NCI-H2107 treated with DMSO at 0.1 percent for 48 hours (cell line): ENCODE measurements at regions not wholly inside any gene's neighbourhood (a gene's known extent, or its start where the extent isn't known, plus 50 kb on each side); places are given as distances from the start of the nearest gene placed in this dataset.

Source experiments
- DNase-seq: peaks from one replicate; lab custom pipeline; 2025; ENCODE audit not compliant: unreplicated experiment; lab: John Stamatoyannopoulos, UW

DNA sequence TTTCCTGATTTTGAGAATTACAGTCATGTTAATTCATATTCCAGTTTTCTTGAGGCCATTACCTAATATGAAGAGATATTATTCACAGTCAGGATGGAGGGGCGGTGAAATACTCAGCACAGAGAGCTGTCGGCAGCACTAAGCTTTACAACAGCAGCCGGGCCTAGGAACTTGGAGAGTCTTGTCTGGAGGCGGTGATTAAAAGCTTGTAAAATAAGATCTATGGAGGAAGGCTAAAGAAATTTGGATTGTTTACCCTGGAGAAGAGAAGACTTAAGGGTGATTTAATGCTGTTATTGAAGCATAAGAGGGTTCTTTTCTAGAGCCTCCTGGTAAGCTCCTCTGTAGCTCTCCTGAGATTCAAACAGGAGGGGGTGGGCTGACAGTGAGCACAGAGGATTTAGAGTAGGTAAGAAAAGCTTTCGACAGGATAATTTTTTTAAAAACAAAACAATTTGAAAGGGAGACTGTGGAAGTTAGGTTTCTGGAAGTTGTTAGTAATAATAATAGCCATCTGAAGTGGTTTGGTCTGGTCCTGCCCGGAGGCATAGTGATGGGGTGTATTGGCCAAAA is 406.3 kb upstream of the ADAMTSL1 start:
- DNase-seq: no peak

DNA sequence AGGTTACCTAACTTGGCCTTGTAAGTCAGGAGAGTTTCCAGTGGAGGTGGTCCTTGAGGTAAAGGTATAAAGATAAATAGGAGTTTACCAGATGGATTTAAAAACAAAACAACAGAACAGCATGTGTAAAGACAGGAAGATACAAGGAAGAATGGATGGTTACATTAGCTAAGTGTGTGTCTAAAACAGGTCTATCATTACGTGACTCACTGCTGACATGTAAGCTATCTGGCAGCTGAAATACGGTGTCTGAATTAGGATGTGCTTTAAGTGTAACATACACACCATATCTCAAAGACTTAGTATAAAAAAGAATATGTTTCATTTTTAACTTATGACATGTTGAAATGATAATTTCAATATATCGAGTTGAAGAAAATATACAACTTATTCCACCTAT is 405.1 kb upstream of the ADAMTSL1 start:
- DNase-seq: no peak

DNA sequence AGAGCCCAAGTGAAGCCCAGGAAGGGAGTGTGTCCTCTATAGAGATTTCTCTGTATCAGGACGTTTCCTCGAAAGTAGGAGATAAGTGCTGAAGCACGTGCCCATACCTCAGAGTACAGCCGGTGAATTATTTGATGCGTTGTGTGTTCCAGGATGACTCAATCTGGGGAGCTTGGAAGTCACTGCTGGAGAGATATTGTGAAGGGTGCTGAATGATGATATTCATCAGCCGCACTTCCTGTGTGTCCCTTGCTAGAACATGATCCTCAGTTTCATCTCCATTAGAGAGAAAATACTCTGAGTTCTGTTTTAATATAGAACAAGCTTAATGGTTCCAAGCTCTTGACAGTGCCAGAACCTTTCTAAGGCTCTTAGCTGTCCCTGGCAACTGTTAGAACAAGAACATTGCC is 402.3 kb upstream of the ADAMTSL1 start:
- DNase-seq: no peak

DNA sequence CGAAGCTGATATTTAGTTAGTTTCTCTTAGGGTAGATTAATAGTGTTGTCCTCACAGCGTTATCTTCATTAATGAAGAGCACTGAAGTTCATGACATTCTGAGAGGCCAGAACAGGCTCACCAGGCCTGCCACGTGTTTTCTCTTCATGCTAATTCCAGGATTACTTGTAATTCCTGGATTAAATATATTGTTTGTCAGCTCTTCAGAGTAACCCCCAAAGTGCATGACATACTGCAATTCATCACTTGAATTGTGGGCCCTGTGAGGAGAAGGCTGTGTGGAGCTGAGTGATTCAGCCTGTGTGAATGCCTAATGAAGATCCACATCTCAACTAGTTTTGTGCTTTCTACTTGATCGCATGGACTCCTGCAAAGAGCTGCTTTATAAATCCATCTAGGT is 401.0 kb upstream of the ADAMTSL1 start:
- DNase-seq: no peak

DNA sequence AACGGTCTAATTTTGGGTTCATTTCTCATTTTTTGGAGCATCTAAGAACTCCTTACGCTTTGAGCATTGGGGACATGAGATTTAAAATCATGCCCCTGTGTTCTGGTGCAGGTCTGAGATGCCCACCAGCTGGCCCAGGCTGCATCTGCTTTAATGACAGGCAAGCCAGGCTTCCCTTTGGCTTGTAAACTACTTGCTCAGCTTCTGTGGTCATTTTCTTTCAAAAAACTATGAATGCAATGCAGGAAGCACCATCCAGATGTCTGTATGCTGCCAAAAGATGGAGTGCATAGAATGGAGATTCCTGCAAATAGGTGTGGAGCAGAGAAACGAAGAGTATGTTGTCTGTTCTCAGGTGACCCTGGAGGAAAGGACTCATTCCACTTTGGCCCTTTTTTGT is 399.9 kb upstream of the ADAMTSL1 start:
- DNase-seq: no peak

DNA sequence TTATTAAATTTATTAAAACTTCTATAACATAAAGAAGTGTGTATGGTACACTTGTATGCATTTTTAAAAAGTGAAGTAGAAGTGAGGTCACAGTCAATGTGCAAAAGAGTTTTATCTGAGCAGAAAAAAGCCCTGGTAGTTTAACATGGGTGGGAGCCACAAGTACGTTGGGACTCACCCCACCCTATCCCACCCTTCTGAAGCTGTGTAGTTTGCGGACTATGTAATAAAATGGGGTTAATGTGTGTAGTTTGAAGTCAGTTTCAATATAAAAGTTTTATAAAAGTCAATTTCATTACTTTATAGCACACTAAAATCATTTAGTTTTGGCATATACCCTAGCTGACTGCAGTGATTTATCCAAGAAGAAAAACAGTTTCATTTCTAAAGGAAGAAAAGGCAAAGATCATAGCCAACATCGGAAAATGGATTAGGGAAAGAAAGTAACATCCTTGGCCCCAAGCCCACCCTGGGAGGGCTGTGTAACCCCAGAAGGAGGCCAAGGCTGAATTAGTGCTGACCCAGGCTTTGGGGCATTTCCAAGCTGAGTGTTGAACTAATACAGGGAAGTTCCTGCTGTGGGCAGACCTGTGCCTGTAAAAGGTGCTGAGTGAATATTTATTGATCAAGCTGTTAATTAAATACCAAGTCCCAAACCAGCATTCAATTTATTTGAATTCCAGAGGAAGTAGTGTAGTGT is 398.6 kb upstream of the ADAMTSL1 start:
- DNase-seq: no peak

DNA sequence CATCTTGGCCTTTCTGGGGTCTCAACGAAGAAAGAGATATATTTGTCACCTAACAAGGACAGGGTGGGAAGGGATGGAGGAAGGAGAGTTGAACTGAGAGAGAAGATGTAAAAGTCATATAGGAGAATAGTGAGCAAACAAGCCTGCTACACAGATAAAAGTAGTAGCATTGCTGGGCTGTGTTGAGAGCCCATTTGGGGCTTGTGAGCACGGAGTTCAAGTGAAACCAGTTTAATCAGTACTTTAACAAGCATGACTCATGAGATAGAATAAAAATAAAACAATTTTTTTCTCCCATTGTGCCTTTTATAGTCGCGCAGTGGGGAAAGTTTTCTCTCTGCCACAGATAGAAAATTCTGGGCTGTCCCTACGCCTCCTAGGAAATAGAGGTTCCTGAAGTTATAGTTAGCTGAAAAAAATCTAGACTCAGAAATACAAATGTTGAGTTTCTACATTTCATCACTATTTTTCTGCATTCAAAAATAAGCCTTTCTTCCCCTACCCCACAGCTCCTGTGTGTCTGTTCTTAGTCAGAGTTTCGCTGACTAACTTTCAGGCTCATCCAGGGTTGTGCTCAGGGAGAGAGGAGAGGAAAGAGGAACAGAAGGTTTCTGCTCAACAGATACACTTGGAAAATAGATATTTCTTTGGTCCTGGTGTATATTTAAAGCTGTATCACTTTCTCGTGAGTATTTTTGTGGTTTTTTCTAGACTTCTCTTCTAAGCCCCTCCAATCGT is 395.8 kb upstream of the ADAMTSL1 start:
- DNase-seq: no peak

DNA sequence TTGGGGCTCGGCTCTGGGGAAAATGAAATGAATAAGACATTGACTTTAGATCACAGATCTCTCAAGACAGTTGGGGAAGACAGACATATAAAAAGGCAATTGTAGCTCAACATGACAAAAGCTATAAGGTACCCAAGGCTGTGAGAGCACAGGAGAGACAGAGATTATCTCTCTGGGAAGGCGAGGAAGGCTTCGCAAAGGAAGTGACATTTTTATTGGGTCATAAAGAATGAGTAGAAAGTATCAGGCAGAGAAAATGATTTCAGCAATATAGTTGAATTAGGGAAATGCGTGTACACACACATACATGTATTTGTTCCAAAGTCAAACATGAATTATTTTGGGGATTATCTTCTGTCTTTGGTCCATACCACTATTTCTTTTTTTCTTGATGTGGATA is 381.8 kb upstream of the ADAMTSL1 start:
- no peak for DNase-seq

DNA sequence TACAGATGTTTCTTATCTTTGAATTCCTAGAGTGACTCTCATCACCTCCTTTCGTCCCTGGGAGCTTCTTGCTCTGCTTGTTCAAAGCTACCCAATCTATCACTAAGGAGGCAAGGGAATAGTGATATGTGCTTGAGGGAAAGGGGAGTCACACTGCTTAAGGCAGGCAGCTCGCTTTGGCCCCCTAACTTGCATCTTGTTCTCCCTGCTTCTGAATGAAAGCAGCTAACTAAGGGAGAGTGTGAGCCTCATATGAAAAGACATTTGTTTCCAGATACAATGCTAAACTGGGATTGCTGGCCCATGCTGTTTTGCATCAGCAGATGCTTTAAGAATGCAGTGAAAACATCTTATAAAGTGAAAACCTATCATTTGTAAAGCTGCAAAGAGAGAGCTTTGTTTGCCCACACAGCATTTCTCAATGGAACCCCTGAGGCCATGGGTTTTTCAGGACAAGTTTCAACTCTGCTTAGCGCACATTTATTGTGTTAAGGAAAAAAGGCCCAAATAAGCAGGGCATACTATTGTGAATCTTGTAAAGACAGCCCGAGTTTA is 367.9 kb upstream of the ADAMTSL1 start:
- DNase-seq: no peak

DNA sequence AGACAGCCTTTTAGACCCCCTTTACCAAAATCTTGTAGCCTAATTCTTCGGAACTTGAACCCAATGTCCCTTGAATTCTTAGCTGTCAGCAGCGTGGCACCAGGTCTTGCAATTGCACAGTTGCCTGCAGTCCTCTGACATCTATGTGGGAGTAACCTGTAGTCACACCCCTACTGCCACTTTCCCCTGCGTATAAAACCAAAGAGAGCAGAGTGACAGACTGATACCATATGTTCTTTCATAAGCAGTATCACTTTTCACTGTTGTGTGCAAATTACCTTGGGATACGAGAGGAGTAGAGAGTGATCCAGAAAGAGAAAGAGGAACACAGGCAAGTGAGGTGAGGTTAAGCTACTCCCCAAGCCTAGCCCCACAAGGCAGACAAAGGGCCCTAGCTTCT is 364.3 kb upstream of the ADAMTSL1 start:
- DNase-seq: peak; percentile 6

DNA sequence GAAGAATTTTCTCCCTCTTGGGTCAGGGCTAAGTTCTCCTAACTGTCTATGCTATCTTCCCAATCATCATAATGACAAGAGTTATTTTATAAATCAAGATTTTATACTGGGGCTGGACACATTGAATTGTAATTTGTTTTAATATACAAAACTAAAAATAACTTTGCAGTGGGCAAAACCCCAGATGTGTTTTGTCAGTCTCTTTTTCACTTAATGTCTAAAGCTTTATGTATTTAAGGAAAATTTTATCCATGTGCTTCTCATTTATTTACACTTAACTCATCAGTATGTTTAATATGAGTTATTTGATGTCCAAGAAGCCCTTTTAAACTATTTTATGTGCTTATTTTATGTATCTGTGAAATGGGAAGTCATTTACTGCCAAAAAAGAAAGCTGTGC is 362.8 kb upstream of the ADAMTSL1 start:
- no peak for DNase-seq

DNA sequence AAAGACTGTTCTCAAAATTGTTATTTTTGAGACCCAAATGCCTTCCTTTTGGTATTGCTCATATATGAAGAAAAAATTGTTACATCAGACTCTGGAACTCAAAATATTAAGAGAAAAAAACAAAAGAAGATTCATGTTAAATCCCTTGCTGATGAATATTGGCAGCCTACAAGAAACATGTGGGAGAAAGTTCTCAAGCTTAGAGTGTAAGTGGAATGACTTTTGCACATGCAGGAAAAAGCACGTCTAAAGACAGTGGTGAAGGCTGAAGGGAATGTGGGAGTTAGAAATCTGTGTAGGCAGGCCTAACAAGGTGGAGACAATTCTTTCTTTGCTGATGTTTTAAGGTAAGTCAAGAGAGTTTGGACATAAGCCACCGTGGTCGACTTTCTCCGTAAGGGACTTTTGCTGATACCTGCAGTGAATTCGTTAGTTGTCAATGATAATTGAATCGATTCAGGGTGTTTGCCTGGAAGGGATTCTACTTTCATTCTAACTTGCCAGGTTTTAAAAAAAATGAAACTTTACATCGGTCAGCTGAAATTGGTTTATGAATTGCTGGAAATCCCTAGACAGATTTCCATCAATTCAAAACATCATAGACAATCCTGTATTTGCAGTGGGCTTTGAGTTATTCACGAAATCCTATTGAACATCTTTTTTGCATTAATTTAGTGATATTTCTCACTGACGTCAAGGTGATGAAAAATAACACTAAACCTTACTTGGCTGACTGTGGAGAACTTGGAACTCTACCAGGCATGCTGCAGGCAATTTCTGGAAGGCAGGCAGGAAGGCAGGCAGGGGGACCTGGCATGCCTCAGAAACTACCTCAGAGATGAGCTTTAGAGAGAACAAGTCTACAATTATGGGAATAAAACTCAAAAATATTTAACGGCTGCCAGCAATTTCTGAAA is 359.1 kb upstream of the ADAMTSL1 start:
- no peak for DNase-seq

DNA sequence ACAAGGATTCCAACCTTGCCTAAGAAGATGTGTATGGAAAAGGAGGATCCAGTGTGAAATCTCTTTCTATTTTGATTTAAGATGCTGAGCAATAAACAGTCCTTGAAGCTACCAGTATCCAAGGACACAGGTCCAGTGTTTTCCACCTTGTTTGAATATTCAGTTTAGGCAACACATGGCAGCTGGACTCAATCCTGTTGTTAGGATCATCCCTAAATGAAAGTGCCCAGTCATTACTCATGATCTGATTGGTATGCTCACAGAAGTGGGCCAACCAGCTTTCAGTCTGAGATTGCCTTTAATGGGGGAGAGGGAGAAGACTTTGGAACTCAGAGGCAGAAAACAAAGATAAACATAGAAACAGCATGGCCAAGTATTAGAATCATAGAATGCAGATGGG is 355.7 kb upstream of the ADAMTSL1 start:
- DNase-seq: no peak

DNA sequence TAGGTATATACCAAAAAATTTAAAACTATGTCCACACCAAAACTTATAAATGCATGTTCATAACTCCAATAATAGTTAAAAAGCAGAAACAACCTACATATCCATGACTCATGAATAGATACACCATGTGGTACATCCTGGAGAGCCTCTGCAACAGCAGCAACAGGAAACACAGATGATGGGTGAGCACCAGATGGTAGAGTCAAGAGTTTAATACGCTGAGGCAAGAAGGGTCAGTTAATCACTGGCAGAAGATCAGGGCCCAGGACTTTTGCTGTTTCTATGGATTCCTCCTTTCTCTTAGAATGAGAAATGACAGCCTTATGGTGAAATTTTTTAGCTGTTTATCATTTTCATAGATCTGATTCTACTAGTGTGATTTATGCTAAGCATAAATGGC is 351.8 kb upstream of the ADAMTSL1 start:
- no peak for DNase-seq

DNA sequence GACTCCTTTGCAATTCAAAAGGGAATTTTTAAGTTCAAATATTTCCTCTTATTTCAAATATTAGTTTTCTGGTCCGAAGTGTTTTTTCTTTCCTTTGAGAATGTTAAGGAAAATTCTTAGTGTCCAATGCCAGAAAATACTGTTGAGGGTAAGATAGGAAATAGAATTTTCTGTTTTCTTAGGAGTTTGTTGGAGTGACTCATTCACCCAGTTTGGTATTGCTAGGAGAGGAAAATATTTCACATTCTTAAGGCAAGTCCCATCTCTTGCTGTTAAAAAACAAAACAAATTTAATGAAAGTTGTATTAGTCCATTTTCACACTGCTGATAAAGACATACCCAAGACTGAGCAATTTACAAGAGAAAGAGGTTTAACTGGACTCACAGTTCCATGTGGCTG is 349.2 kb upstream of the ADAMTSL1 start:
- DNase-seq: no peak

DNA sequence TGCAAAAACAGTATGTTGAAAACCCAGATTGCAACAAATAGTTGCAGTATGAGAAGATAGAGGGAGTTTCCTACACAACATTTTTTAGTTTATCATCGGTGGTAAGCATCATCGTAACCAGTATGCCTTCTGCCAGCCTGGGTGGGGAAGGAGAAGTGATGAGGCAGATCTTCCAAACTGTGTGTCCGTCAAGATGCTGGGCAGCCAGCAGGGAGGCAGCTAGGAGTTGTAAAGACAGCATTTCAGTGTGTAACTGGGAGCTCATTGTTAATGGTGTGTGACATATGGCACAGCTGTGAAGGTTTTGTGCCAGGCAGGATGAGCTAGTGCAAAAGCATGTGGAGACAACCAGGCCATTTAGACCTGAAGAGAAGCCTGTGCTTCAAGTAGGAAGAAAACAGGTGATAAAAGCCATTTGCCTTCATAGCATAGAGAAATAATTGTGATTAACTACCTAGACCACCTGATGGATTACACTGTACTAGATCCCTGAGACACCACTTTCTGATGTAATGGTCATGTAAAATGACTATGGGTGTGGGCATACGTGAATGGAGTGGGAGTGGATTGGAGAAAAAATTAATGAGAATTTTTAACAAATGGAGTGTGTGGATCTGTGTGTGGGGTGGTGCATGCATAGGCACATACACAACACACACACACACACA is 347.0 kb upstream of the ADAMTSL1 start:
- DNase-seq: no peak

DNA sequence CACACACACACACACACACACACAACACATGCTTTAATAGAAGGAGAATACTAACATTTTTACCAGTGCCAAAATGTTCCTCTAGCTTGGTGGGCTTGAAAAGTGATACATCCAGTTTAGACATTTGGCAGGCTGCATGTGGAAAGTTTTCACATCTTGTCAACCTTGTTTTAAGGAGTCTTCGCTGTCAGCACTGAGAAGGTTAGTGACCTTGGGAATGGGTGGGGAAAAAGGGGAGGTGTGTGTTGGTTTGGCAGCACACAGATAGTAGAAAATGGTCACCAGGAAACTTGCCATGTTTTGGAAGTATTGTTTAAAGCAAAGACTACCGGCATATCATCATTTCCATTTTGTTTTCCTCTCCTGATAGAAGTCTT is 346.5 kb upstream of the ADAMTSL1 start:
- DNase-seq: no peak

DNA sequence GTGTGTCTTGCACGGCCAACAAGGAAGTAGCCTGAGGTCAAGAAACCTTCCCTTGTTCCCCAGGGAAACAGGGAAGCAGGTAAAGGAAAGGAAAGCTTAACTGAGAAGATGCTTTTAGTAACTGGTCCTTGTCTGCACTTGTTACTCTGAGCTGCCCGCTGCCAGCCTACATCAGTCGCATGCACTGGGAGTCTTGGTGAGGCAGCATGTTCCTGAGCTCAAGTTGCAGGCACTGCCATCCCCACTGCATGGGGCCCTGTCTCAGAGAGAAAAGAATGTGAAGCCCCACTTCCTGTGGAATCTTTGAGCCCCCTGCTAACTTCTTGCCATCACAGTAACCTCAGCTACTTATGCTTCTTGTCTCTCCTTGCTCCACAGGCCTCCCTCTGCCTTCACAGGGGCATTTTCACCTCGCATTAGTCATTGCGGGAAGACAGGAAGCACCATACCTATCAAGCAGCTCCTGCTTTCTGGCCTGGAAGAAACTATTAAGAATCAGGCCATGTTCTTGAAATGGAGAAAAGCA is 344.1 kb upstream of the ADAMTSL1 start:
- DNase-seq: no peak

DNA sequence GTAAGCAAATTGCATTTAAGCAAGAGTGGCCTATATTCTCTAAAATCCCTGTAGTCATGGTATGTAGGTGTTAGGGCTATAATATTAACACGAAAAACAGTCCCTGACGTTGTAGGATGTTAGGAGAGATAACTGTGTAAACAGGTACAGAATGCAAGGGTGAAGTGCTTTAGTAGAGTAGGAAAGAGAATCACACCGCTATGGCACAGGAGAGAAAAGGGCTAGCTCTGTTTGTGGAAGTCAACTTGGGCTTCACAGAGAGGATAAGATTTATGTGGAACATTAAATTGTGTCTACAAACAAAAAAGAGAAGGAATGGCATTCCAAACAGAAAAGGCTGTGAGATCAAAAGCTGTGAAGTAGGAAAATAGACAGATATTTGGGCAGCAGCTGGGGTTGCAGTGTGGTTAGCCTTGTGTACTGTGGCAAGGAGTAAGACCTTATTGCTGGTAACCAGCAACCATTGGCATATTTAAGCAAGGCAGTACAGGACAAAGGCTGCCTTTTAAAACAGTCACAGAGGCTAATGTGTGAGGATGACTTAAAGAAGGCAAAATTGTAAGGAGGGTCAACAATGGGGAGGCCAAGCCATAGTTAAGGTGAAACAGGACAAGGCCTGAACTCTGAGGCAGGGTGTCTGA is 337.5 kb upstream of the ADAMTSL1 start:
- no peak for DNase-seq

DNA sequence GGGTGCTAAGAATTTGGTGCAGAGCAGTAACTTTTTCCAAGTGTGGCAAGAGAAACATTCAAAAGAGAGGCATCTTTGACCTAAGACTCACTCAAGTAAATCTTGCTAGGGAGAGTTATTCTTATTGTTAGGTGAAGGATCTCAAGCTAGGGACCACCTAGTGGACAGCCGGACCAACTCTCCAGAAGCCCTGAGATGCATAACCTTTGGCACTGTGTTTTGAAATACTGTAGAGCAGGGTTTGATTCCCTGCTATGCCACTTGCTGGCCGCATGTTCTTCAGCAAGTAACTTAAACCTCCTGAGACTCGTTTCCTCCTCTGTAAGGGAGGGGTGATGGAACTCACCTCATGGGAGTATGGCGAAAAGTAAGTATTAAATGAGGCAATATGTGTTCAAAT is 336.1 kb upstream of the ADAMTSL1 start:
- no peak for DNase-seq
